GM23338 (cell line): ENCODE measurements at regions not wholly inside any gene's neighbourhood (a gene's known extent, or its start where the extent isn't known, plus 50 kb on each side); places are given as distances from the start of the nearest gene placed in this dataset.

Experiments
- ATAC-seq: fragments of 200-7000 bp; cut with Tn5 transposase; 3 replicates; pipeline ENCODE4 v1.9.1; 2020
- DNase-seq: peaks from one replicate; pipeline ENCODE4 v3.0.0-alpha.2; 2015; ENCODE audit warnings: low spot score
- H2AFZ ChIP-seq: fragments of 200-600 bp; sonication (generic); 2 replicates; pipeline ENCODE4 v1.8.0; 2016; ENCODE audit warnings: antibody characterized with exemption, mild to moderate bottlenecking, moderate library complexity
- H3F3A ChIP-seq: fragments of 200-600 bp; sonication (generic); replicated peaks from 2 replicates; pipeline ENCODE4 v1.8.0; 2017; ENCODE audit warnings: antibody characterized with exemption, mixed run types, low read depth
- H3K27ac ChIP-seq: fragments of 200-600 bp; sonication (generic); 2 replicates; pipeline ENCODE4 v1.6.1; 2016; ENCODE audit warnings: low read depth
- H3K27me3 ChIP-seq: fragments of 200-600 bp; sonication (generic); 2 replicates; pipeline ENCODE4 v1.8.0; 2016; ENCODE audit warnings: mild to moderate bottlenecking, mixed run types, moderate library complexity; ENCODE audit not compliant: insufficient read depth
- H3K36me3 ChIP-seq: fragments of 200-600 bp; sonication (generic); 2 replicates; pipeline ENCODE4 v1.8.0; 2016; ENCODE audit warnings: mild to moderate bottlenecking; ENCODE audit not compliant: insufficient read depth
- H3K4me1 ChIP-seq: fragments of 200-600 bp; sonication (generic); 2 replicates; pipeline ENCODE4 v1.8.0; 2016; ENCODE audit warnings: mild to moderate bottlenecking, moderate library complexity; ENCODE audit not compliant: insufficient read depth
- H3K4me2 ChIP-seq: fragments of 200-600 bp; sonication (generic); 2 replicates; pipeline ENCODE4 v1.7.1; 2017; ENCODE audit warnings: mixed run types
- H3K4me3 ChIP-seq: fragments of 200-600 bp; sonication (generic); 2 replicates; pipeline ENCODE4 v1.6.1; 2016; ENCODE audit warnings: mixed run types
- H3K79me2 ChIP-seq: fragments of 200-600 bp; sonication (generic); replicated peaks from 2 replicates; pipeline ENCODE4 v1.8.0; 2017; ENCODE audit warnings: mild to moderate bottlenecking; ENCODE audit not compliant: insufficient read depth
- H3K9me2 ChIP-seq: fragments of 200-600 bp; sonication (generic); 2 replicates; pipeline ENCODE4 v1.8.0; 2017; ENCODE audit not compliant: insufficient read depth
- H4K20me1 ChIP-seq: fragments of 200-600 bp; sonication (generic); replicated peaks from 2 replicates; pipeline ENCODE4 v1.8.0; 2017; ENCODE audit warnings: mild to moderate bottlenecking; ENCODE audit not compliant: insufficient read depth
- H3K27ac Mint-ChIP-seq: 2 replicates; pipeline ENCODE4 v1.8.0; 2020; ENCODE audit warnings: inconsistent platforms, mild to moderate bottlenecking, moderate library complexity, mixed read lengths
- H3K27me3 Mint-ChIP-seq: 3 replicates; pipeline ENCODE4 v1.8.0; 2022; ENCODE audit warnings: low read depth, mild to moderate bottlenecking, moderate library complexity, mixed read lengths, inconsistent platforms; ENCODE audit not compliant: insufficient read depth, poor library complexity
- H3K36me3 Mint-ChIP-seq: 3 replicates; pipeline ENCODE4 v1.8.0; 2021; ENCODE audit warnings: low read depth, mild to moderate bottlenecking, inconsistent platforms, moderate library complexity, mixed read lengths
- H3K4me1 Mint-ChIP-seq: 3 replicates; pipeline ENCODE4 v1.8.0; 2020; ENCODE audit warnings: mild to moderate bottlenecking, inconsistent platforms, mixed read lengths
- H3K4me3 Mint-ChIP-seq: 3 replicates; pipeline ENCODE4 v1.8.0; 2021; ENCODE audit warnings: moderate library complexity, mild to moderate bottlenecking, inconsistent platforms, mixed read lengths
- H3K9me3 Mint-ChIP-seq: 3 replicates; pipeline ENCODE4 v1.8.0; 2020; ENCODE audit warnings: moderate library complexity, mild to moderate bottlenecking, inconsistent platforms, mixed read lengths
- CREB1 ChIP-seq: fragments of 250-450 bp; sonication (Bioruptor Pico); IDR thresholded peaks from 2 replicates; pipeline ENCODE4 v1.5.0; 2020; ENCODE audit warnings: low read depth, mild to moderate bottlenecking, moderate library complexity
- CTCF ChIP-seq, 2 experiments: fragments of 200-600 bp in 1 of 2; sonication (generic) in 1 of 2; conservative IDR thresholded peaks; 2 replicates each; pipeline versions ENCODE4 v1.5.1 to v1.6.1; 2016 to 2017; ENCODE audit warnings: antibody characterized with exemption in 2 of 2, low read depth in 2 of 2, mild to moderate bottlenecking in 2 of 2, moderate library complexity in 1 of 2
- ETS1 ChIP-seq: IDR thresholded peaks from 2 replicates; pipeline ENCODE4 v1.6.1; 2016; ENCODE audit warnings: antibody characterized with exemption
- EZH2 ChIP-seq: fragments of 200-600 bp; sonication (generic); IDR thresholded peaks from one replicate; pipeline ENCODE4 v1.8.0; 2017; ENCODE audit warnings: antibody characterized with exemption, mild to moderate bottlenecking, low read depth; ENCODE audit not compliant: unreplicated experiment
- EZH2phosphoT487 ChIP-seq: fragments of 200-600 bp; sonication (generic); IDR thresholded peaks from one replicate; pipeline ENCODE4 v1.8.1; 2018; ENCODE audit warnings: antibody characterized with exemption; ENCODE audit not compliant: unreplicated experiment
- JUNB ChIP-seq: IDR thresholded peaks from one replicate; pipeline ENCODE4 v1.6.1; 2016; ENCODE audit warnings: antibody characterized with exemption; ENCODE audit not compliant: unreplicated experiment
- NANOG ChIP-seq: IDR thresholded peaks from 2 replicates; pipeline ENCODE4 v1.6.1; 2016; ENCODE audit warnings: antibody characterized with exemption, borderline replicate concordance
- POLR2AphosphoS5 ChIP-seq: IDR thresholded peaks from 2 replicates; pipeline ENCODE4 v1.6.1; 2016; ENCODE audit warnings: antibody characterized with exemption, low read depth
- STAT1 ChIP-seq: IDR thresholded peaks from one replicate; pipeline ENCODE4 v1.6.1; 2016; ENCODE audit warnings: antibody characterized with exemption; ENCODE audit not compliant: unreplicated experiment
- ZNF114 ChIP-seq: fragments of 250-450 bp; sonication (Bioruptor Pico); IDR thresholded peaks from 2 replicates; pipeline ENCODE4 v1.5.0; 2020; ENCODE audit warnings: mild to moderate bottlenecking, moderate library complexity
- ZNF331 ChIP-seq: fragments of 250-450 bp; sonication (Bioruptor Pico); IDR thresholded peaks from 2 replicates; pipeline ENCODE4 v1.5.0; 2020; ENCODE audit warnings: low read depth, mild to moderate bottlenecking, moderate library complexity
- ZNF462 ChIP-seq: fragments of 250-450 bp; sonication (Bioruptor Pico); IDR thresholded peaks from 2 replicates; pipeline ENCODE4 v1.5.0; 2020; ENCODE audit warnings: mild to moderate bottlenecking, moderate library complexity
- TF ChIP-seq, protein P1 (sequence below): IDR thresholded peaks from one replicate; pipeline ENCODE4 v1.6.1; 2018; ENCODE audit warnings: antibody characterized with exemption; ENCODE audit not compliant: unreplicated experiment

DNA sequence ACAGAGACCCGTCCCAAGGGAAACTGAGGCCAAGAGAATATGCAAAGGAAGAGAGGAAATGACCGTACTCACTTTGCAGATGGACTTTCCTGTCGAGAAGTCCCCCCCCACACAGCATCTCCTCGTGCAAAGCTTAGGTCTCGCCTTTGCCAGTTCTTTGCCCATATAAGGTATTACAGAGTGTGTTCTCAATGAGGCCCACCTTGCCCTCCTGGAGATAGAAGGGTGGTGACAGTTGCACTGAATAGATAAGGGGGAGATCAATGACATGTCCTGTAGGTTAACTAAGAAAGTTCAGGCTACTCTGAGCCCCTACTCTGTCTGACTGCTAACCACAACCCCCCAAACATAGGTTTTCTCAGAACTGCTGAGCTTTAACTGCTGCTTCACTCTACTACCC lies 68.2 kb upstream of the SPTLC1 start:
- Histone ChIP-seq H3K4me2 (no peak overlapping the region), H3K4me1 (no peaks in the 10 kb centered on the region), H3K9me2 (peaks cover 13% of the 10 kb centered on the region), H3K4me3 (no peak overlapping the region), H3F3A (no peaks in the 10 kb centered on the region), H3K79me2 (no peaks in the 10 kb centered on the region), H3K27ac (no peak overlapping the region), H2AFZ (no peak overlapping the region), H3K36me3 (no peaks in the 10 kb centered on the region), H3K27me3 (no peaks in the 10 kb centered on the region), H4K20me1 (no peaks in the 10 kb centered on the region)
- H3K4me3 Mint-ChIP-seq: no peak overlapping the region
- TF ChIP-seq STAT1 (no peak), ZNF114 (CRISPR knock-in tag) (no peak), JUNB (no peak), CTCF (conservative IDR thresholded peaks at IDR 0.05; ENCODE audit: low read depth in 2 of 2) (no peak), EZH2phosphoT487 (no peak), ZNF331 (no peak), ETS1 (no peak), CREB1 (CRISPR knock-in tag) (no peak), POLR2AphosphoS5 (no peak), ZNF462 (CRISPR knock-in tag) (no peak), EZH2 (no peak), NANOG (no peak)
- TF ChIP-seq, protein P1, sequence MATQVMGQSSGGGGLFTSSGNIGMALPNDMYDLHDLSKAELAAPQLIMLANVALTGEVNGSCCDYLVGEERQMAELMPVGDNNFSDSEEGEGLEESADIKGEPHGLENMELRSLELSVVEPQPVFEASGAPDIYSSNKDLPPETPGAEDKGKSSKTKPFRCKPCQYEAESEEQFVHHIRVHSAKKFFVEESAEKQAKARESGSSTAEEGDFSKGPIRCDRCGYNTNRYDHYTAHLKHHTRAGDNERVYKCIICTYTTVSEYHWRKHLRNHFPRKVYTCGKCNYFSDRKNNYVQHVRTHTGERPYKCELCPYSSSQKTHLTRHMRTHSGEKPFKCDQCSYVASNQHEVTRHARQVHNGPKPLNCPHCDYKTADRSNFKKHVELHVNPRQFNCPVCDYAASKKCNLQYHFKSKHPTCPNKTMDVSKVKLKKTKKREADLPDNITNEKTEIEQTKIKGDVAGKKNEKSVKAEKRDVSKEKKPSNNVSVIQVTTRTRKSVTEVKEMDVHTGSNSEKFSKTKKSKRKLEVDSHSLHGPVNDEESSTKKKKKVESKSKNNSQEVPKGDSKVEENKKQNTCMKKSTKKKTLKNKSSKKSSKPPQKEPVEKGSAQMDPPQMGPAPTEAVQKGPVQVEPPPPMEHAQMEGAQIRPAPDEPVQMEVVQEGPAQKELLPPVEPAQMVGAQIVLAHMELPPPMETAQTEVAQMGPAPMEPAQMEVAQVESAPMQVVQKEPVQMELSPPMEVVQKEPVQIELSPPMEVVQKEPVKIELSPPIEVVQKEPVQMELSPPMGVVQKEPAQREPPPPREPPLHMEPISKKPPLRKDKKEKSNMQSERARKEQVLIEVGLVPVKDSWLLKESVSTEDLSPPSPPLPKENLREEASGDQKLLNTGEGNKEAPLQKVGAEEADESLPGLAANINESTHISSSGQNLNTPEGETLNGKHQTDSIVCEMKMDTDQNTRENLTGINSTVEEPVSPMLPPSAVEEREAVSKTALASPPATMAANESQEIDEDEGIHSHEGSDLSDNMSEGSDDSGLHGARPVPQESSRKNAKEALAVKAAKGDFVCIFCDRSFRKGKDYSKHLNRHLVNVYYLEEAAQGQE: no peak
- no peak overlapping the region for H3K27ac Mint-ChIP-seq
- peaks cover 9% of the 10 kb centered on the region for H3K9me3 Mint-ChIP-seq
- no peak for ATAC-seq
- no peaks in the 10 kb centered on the region for H3K36me3 Mint-ChIP-seq
- no peak for DNase-seq
- H3K27me3 Mint-ChIP-seq: peaks cover 11% of the 10 kb centered on the region
- H3K4me1 Mint-ChIP-seq: no peaks in the 10 kb centered on the region; the same call in 1 of the 3 replicates
